ENCODE measurements at regions not wholly inside any gene's neighbourhood (a gene's known extent, or its start where the extent isn't known, plus 50 kb on each side); places are given as distances from the start of the nearest gene placed in this dataset.

GRCh38 chr18:40355726-40356125 lies 1599.3 kb upstream of the PIK3C3 start:
- no peak for TF ChIP-seq CTCF (conservative IDR thresholded peaks at IDR 0.05 in 1 of 2, IDR thresholded peaks at IDR 0.05 in 1 of 2; ENCODE audit: extremely low read depth in 1 of 2, insufficient read depth in 1 of 2, low read depth in 1 of 2, low read length in 2 of 2)
- TF ChIP-seq EZH2 (IDR thresholded peaks at IDR 0.05; ENCODE audit: borderline replicate concordance, low read length): no peak
